NCI-H1092 (cell line): ENCODE measurements at regions not wholly inside any gene's neighbourhood (a gene's known extent, or its start where the extent isn't known, plus 50 kb on each side); places are given as distances from the start of the nearest gene placed in this dataset.
"Not testable (repeated sequence)": the region's sequence is repeated elsewhere in the genome, so short reads cannot be mapped to it uniquely, and the experiment has no call there.

Source experiments
- DNase-seq: peaks from one replicate; lab custom pipeline; 2025; lab: John Stamatoyannopoulos, UW

- DNase-seq = no peak
Observed at GRCh38 chr17:71869293-71869692, 251.5 kb upstream of the SOX9 start.

GRCh38 chr17:71869841-71870545, 250.8 kb upstream of the SOX9 start:
- DNase-seq = no peak

- no peak for DNase-seq
Observed at GRCh38 chr17:71870546-71870862, 250.3 kb upstream of the SOX9 start.

GRCh38 chr17:71872843-71873485, 247.9 kb upstream of the SOX9 start:
- DNase-seq = no peak

- DNase-seq = not testable (repeated sequence)
Observed at GRCh38 chr17:71874773-71875172, 246.0 kb upstream of the SOX9 start.

GRCh38 chr17:71878271-71878670, 242.5 kb upstream of the SOX9 start:
- no peak for DNase-seq

- no peak for DNase-seq
Observed at GRCh38 chr17:71878998-71879397, 241.8 kb upstream of the SOX9 start.

- no peak for DNase-seq
Observed at GRCh38 chr17:71881041-71881440, 239.8 kb upstream of the SOX9 start.

- no peak for DNase-seq
Observed at GRCh38 chr17:71881581-71881980, 239.2 kb upstream of the SOX9 start.

- DNase-seq = no peak
Observed at GRCh38 chr17:71883258-71883657, 237.6 kb upstream of the SOX9 start.

- DNase-seq = no peak
Observed at GRCh38 chr17:71883845-71884244, 237.0 kb upstream of the SOX9 start.

- DNase-seq = no peak
Observed at GRCh38 chr17:71885662-71886061, 235.2 kb upstream of the SOX9 start.

GRCh38 chr17:71899317-71899716, 221.5 kb upstream of the SOX9 start:
- no peak for DNase-seq

GRCh38 chr17:71900621-71901229, 220.1 kb upstream of the SOX9 start:
- no peak for DNase-seq

- DNase-seq = no peak
Observed at GRCh38 chr17:71902894-71903506, 217.8 kb upstream of the SOX9 start.

GRCh38 chr17:71905376-71906031, 215.3 kb upstream of the SOX9 start:
- no peak for DNase-seq

GRCh38 chr17:71909155-71909554, 211.7 kb upstream of the SOX9 start:
- no peak for DNase-seq

- no peak for DNase-seq
Observed at GRCh38 chr17:71910002-71910401, 210.8 kb upstream of the SOX9 start.

GRCh38 chr17:71914042-71914441, 206.8 kb upstream of the SOX9 start:
- no peak for DNase-seq

GRCh38 chr17:71914812-71915211, 206.0 kb upstream of the SOX9 start:
- no peak for DNase-seq

- no peak for DNase-seq
Observed at GRCh38 chr17:71917715-71918114, 203.1 kb upstream of the SOX9 start.

- DNase-seq = no peak
Observed at GRCh38 chr17:71919186-71919585, 201.6 kb upstream of the SOX9 start.

GRCh38 chr17:71919896-71920295, 200.9 kb upstream of the SOX9 start:
- DNase-seq = no peak
